ENCODE measurements at regions not wholly inside any gene's neighbourhood (a gene's known extent, or its start where the extent isn't known, plus 50 kb on each side); places are given as distances from the start of the nearest gene placed in this dataset.
"Not testable (repeated sequence)": the region's sequence is repeated elsewhere in the genome, so short reads cannot be mapped to it uniquely, and the experiment has no call there.

DNA sequence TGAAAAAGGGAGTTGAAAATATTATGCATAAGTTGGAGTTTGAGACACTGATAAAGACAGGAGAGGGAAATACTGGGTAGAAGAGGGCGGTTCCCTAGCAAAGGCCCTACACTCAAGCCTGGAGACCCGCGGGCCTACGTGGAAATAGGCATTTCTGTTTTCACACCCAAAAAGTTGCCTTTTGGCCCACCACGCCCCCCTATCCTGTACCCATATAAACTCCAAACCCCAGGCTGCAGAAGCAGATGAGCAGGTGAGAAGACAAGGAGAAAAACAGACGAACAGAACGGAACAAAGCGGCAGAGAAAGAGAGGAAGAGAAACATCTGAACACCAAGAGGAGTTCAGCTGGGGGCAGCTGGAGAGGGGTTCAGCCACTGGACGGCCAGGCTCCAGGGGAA, 177.9 kb downstream of the GALC start:
- no peak for DNase-seq (ENCODE audit: low read depth)

DNA sequence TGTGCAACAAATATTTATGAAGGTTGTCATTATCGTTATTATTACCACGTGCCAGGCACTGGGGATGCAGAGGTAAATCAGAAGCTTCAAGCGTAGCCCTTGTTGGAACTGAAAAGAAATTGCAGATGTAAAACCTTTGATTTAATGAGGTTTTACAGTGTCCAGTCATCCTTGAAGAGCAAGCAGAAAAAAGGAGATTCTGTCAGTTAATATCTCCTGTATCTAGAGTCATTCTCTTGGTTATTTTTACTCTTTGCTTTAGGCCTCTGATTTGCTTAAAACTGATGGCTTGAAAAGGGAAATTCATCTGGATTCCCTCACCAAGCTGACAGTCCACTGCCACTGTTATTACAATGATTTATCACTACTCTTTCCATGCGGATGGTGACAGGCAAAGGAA, 179.3 kb downstream of the GALC start:
- no peak for DNase-seq (ENCODE audit: low read depth)

DNA sequence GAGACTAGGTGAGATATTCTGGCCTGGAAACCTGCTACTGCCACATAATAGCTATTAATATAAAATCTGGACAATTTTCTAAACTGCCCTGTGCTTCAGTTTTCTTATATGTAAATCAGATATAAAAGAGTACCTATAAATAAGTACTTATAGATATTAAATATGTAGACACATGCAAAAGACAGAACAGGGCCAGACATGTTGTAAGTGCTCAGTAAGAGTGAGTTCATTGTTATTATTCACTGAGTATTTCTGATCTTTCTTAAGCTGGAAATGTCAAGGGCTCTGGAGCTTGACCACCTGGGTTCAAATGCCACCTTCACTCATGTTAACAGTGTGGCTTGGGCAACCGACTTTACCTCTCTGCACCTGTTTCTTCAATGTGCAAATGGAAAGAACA, 179.8 kb downstream of the GALC start:
- no peak for DNase-seq (ENCODE audit: low read depth)

DNA sequence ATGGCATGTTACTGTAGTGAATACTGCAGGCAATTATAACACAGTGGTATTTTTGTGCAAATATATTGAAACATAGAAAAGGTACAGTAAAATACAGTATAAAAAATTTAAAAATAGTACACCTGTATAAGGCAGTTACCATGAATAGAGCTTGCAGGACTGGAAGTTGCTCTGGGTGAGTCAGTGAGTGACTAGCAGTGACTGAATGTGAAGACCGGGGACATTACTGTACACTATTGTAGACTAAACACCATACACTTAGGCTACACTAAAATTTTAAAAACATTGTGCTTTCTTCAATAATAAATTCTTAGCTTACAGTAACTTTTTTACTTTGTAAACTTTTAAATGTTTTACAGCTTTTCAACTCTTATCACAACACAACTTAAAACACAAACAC, 181.7 kb downstream of the GALC start:
- DNase-seq (ENCODE audit: low read depth) = no peak

DNA sequence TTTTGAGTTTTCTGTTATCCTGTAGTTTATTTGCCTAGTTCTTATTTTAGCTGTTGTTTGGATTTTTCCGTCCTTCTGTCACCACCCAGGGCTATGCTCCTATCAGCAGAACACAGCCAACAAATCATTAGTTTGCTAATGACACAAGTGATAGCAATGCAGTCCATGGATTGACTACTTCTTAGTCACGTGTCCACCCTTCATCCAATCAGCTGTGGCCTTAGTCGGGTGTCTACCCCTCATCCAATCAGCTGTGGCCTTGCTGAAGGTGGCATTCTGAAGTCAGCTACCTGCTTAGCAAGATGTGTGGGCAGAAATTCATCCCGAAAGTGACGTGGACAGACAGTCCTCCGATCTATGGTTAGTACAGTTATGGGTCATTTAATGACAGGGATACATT, 182.3 kb downstream of the GALC start:
- no peak for DNase-seq (ENCODE audit: low read depth)

DNA sequence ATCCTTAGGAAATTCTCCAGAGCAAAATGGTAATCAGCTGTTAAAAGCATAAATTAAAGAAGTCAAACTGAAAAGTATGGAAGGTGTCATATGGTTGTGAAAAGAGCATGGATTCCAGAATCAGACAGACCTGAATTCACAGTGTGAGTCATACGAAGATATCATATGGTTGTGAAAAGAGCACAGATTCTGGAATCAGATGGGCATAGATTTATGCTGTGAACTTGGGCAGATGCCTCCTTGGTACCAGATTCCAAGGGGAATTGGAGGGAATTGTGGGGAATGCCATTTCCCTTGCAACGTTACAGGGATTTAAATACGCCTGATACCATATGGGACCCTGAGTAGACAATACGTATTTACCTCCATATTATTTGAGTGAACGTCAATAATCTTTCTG, 183.7 kb downstream of the GALC start:
- no peak for DNase-seq (ENCODE audit: low read depth)

DNA sequence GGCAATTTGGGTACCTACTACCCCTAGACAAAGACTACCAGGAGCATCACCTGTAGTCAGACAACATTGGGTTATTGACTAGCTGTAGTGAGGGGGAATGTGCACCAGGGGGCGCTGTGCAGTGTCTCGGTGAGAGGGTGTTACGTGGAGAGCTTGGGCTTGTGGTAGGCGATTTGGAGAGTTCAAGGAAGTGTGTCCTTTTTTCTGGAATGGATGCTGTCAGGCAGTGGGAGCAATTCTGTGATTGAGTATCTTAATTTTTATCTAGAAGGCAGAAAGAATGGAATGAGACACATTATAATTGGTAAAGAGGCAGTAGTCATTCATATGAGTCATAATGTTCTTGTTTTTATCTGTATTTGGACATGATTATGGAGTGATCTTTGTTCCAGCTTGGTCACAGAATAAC, 187.7 kb downstream of the GALC start:
- no peak for DNase-seq (ENCODE audit: low read depth)

DNA sequence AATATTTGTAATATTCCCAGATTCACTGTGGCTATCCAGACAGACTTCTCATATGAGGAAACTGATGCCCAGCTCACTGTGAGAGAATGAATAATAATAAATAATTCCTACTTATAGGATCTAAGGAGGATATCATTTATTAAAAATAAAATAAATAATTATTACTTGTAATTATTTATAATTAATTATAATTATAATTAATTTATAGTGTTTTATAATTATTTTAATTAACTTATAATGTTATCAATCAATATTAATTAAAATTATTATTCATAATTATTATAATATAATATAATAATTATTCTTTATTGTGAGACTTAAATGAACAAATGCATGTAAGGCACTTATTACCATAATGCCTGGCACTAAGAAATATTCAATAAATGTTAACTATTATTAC, 192.8 kb downstream of the GALC start:
- DNase-seq (ENCODE audit: low read depth) = no peak

DNA sequence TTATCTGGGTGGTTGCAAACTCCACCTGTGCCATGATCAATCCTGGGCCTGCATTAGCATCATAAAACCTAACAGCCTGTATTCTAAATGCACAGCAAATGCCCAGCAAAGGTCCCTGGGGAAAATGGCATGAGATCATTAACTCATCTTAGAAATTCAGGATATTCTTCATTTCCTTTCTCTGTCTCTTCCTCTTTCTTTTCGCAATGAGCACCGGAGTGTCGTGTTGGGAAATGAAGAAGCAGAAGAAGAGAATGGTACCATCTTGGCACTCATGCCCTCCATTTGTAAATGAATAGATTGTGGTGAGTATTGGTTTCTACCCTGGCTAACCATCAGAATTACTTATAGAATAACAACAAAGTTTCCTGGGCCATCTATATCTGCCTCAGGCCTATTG, 193.6 kb downstream of the GALC start:
- DNase-seq (ENCODE audit: low read depth) = no peak

DNA sequence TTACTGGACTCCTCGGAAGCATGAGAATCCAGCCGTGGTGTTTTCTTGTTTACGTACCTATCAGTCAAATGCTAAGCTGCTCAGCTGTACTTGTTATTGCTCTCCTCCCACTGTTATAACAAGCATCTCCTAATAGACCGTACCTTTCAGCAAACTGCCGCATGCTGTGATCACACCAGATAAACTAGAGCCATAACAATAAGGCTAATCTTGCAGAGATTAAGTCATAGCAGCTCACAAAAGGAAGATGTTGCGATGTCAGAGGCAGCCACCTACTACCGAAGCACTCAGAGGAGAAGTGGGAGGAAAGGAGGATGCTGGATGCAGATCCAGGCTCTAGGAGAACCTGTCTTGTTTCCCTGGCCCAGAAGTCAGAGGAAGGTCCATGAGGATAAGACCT, 196.0 kb downstream of the GALC start:
- DNase-seq (ENCODE audit: low read depth) = no peak

DNA sequence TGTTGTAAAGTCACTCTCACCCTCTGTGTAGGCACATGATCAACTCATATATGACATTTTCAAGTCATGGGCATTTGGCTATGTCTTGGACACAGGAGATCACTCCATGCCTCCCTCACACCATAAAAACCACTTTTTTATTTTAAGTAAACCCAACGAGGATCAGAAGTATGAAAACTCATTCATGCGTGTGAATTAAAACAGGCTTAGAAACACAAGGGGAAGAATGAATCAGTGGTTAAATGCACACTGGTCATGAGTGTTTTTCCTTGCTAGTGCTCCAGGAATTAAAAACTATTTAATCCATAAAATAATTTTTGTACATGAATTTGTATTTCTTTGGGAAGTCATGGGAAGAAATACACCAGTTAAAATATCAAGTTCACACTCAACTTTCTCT, 198.4 kb downstream of the GALC start:
- no peak for DNase-seq (ENCODE audit: low read depth)

DNA sequence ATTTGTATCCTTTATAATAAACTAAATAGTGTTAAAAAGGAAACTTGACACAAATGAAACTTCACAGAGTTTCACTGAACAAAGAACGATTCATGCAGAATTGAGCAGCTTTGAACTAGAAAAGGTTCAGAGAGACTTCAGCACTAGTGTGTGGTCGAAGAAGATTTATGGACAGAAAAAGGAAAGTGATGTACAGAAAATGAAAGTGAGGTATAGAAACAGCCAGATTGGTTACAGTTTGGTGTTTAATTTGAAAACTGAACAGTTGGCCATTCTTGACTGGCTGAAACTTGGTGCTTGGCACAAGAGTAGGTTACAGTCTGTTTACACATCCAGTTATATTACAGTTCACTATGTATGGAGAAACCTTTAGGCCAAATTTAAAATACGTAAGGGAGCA, 207.1 kb downstream of the GALC start:
- DNase-seq (ENCODE audit: low read depth) = no peak

DNA sequence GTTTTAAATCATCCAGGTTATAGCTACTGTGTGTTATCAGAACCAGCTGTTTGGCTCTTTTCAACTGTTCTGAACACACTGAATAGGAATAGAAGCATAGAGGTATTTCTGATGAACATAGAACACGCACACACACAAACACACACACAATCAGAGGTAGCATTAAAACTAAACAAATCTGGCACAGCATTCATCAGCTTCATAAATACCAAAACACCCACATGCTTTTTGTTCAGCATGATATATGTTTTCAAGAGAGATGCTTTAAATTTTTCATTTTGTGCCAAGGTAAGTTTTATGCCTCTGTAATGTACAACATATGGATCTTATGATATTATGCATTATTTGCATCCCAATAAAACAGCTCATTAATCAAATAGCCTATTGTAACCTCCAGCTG, 208.6 kb downstream of the GALC start:
- DNase-seq (ENCODE audit: low read depth) = no peak

DNA sequence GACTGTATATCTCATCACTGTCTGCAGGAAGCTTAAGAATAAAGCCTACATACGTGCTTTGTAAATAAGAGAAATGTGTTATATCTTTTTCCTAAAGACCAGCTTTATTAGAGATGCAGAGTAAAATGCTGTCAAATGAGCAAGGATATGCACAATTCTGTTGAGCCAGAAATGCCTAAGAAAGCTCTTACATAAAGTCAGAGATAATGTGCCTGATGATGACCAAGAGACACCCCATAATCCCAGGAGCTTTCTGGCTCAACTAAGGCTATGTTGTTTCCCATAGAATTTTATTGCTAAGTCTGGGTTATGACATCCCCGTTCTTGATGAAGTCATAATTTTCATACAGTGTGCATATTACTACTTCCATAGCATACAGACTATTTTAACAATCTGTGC, 209.9 kb downstream of the GALC start:
- DNase-seq (ENCODE audit: low read depth) = no peak

DNA sequence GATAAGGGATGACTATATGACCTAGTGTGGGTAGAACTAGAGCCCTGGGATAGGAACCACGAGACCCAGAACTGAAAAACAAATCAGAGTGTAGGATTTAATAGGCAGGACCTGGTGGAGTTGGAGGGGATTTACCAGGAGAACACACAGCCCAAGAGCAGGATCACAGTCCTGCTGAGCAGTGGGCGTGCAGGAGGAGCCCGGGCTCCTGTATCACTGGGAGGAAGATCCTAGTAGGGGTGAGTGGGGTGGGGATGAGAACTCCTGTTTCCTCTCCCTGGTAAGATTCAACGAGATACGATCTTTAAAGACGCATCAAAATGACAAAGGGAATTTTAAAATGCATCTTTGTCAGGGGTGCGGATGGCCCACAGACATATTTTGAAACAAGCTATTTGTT, 220.1 kb downstream of the GALC start:
- no peak for DNase-seq (ENCODE audit: low read depth)

DNA sequence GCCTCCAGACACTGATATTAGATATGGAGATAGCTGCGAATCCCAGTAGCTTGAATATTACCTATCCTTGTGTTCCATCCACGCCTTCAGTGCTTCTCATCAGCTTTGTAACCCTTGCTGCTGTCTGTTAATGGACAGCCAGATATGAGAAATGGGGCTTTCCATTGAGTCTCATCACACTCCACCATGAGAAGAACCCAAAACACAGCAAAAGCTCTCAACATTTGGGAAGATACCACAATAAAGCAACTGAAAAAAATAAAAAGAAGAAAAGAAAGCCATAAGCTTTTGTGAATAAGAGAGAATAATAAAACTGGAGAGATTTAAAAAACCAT, 225.4 kb downstream of the GALC start:
- no peak for DNase-seq (ENCODE audit: low read depth)

DNA sequence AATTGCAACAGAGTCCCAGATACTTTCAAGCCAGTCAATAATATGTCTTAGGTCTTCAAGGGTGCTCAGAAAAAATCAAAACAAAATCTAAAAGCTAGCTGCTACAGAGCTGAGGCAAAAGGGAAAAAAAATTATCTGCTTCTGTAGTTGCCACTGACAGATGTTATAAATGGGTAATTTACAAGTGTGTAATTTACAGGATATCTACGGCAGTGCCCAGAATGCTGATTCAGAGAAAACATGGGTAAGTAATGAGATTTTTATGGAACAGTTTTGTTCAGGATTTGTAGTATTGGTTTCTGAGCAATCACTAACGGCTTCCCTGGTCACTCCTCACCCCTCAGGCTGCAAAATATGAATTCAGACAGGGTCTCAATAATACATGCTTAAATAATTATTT, 234.1 kb downstream of the GALC start:
- DNase-seq (ENCODE audit: low read depth) = no peak

DNA sequence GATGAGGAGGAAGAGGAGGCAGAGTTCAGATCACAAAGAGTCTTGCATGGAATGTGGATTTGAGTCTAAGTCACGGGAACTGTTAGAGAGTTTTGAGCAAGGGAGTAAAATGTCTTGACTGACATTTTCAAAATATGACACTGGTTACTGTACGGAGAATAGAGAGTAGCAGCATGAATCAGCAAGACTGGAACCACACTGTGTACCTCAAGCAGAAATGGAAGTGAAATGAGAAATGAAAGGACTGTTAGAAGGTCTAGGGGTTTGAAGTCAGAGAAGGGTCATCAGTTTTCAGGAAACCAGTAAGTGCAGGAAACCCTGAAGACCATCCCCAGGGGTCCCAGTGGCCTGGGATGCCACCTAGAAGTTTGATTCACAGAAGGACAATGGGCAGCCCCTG, 236.3 kb downstream of the GALC start:
- DNase-seq (ENCODE audit: low read depth) = no peak

DNA sequence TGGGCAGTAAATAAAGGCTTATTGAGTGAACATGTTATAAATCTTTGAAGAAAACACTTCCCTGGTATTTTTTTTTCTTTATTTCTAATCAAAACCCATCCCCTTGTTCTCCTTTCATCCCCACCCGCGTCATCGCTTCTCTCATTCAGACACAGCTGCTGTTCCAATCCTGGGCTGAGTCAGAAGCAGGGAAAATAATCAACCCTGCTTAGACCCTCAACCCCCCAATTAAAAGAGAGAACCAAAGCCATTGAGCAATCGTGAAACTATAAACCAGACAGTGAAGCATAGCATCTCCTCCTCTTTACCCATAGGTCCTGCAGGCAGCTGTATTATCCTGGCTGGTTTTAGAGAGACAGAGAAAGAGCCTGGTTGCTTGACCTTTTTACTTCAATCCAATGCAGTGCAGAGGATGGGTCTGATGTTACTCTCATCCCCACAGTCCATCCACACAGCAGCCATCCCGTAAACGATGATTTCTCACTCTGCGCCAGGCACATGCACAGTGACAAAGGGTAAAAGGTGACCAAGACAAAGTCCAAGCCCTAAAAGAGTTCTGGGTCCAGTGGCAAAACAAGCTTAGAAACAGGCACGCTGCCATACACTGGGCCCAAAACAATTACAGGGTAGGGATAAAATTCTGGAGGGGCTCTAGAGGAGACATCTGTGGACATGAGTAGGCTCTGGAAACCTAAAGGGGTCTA, 238.3 kb downstream of the GALC start:
- DNase-seq (ENCODE audit: low read depth) = no peak

DNA sequence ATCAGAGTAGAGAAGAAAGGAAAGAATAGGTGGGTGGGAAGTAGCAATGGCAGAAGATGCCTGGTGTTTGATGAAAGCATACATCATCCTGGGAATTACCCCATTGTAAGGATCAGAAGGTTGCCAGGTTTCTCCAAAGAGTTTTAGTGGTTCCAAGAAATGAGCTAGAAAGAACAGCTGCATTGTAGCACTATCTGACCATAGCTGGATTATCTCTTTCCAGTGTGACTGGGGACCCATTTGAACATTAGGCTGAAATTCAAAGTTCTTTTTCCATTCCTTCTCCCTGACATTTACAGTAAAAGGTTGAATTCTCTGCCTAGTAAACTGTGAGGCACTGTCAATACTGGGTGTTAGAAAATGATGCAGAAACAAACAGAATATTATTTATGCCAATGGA, 244.4 kb downstream of the GALC start:
- DNase-seq (ENCODE audit: low read depth) = no peak

DNA sequence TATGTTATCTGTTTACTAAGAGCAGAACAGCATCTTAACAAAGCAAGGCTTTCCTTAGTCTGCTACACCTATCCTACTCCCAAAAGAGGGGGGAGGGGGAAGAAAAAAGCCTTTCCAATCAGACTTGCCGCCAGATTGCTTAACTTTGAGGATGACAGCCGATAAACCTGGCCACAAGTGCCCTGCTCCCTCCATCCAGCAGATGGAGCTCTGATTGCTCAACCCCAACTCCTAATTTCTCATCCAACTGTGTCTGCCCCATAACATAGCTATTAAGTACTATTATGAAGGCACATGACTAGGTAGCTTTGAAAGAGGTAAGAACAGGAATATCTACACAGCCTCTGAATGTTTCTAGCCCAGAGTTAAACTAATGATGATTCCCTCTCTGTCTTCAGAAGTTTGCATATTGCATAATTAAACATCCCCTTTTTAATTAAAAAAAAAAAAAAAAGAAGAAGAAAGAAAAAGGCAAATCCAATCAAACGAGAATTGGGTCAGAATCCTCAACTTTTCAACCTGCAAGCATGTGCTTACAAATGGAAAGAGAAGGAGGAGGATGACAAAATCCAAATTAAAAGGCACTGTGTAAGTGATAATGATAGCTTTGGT, 247.4 kb downstream of the GALC start:
- no peak for DNase-seq (ENCODE audit: low read depth)

DNA sequence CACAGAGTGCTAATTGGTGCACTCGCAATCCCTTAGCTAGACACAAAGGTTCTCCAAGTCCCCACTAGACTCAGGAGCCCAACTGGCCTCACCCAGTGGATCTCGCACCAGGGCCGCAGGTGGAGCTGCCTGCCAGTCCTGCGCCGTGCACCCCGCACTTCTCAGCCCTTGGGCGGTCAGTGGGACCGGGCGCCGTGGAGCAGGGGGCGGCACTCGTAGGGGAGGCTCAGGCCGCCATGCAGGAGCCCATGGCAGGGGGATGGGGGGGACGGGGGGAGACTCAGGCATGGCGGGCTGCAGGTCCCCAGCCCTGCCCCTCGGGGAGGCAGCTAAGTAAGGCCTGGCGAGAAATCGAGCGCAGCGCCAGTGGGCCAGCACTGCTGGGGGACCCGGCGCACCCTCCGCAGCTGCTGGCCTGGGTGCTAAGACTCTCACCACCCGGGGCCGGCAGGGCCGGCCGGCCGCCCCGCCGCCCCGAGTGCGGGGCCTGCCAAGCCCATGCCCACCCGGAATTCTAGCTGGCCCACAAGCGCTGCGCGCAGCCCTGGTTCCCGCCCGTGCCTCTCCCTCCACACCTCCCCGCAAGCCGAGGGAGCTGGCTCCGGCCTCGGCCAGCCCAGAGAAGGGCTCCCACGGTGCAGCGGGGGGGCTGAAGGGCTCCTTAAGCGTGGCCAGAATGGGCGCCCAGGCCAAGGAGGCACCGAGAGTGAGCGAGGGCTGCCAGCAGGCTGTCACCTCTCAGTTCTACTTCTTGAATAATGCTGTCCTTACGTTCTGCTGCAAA, 258.2 kb downstream of the GALC start:
- DNase-seq (ENCODE audit: low read depth) = not testable (repeated sequence)

DNA sequence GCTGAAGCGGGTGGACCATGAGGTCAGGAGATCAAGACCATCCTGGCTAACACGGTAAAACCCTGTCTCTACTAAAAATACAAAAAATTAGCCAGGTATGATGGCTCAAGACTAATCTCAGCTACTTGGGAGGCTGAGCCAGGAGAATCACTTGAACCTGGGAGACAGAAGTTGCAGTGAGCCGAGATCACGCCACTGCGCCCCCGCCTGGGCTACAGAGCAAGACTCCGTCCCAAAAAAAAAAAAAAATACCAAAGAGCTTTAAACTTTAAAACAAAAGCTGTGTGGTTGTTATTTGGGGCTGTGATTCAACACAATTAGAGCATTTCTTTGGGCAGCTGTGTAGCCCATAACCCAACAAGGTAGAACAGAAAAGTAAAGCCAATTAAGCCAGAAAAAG, 259.9 kb downstream of the GALC start:
- DNase-seq (ENCODE audit: low read depth) = not testable (repeated sequence)

DNA sequence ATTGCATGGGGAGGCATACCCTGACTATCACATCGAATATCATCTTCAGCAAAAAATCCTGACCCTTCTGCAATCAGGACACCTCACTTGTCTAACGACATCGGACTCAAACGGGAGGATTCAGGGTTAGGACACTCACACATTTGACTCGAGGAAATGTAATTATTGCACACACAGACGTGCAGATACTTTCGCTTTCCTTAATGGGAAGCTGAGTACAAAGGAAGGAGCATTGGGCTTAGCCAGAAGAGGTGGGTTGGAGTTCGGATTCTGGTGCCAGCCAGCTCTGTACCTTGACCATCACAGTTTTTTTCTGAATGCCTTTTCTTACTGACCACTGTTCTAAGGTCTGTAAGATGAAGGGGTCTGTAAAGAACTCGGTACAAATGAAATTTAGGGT, 260.4 kb downstream of the GALC start:
- DNase-seq (ENCODE audit: low read depth) = no peak

All from T-helper 22 cell (primary cell).